ENCODE measurements at regions not wholly inside any gene's neighbourhood (a gene's known extent, or its start where the extent isn't known, plus 50 kb on each side); places are given as distances from the start of the nearest gene placed in this dataset.

GRCh38 chr5:104019956-104020355, 457.4 kb upstream of the NUDT12 start:
- Histone ChIP-seq H3F3A (replicated peaks; ENCODE audit: insufficient read depth) (no peaks in the 10 kb centered on the region), H3K9ac (no peak overlapping the region), H3K27ac (ENCODE audit: low read depth in 2 of 2, low read length in 1 of 2) (no peak overlapping the region), H3K9me3 (peaks cover 14% of the 10 kb centered on the region), H3K36me3 (replicated peaks in 1 of 2; ENCODE audit: control insufficient read depth in 1 of 2, insufficient read depth in 2 of 2, low read length in 1 of 2) (peaks cover 0 to 9% of the 10 kb centered on the region in 2 experiments), H3K4me1 (ENCODE audit: control insufficient read depth in 1 of 2, insufficient read depth in 2 of 2, low read depth in 1 of 2, low read length in 1 of 2) (no peaks in the 10 kb centered on the region), H2AFZ (ENCODE audit: low read depth) (no peak overlapping the region), H4K20me1 (ENCODE audit: insufficient read depth) (no peaks in the 10 kb centered on the region), H3K27me3 (ENCODE audit: insufficient read depth) (no peaks in the 10 kb centered on the region), H3K4me2 (no peak overlapping the region), H3K4me3 (ENCODE audit: low read depth in 2 of 2, low read length in 1 of 2) (no peak overlapping the region), H3K9me2 (0 out of 2 replicates have a peak, but pooled peaks cover 4% of the 10 kb centered on the region), H3K79me2 (ENCODE audit: insufficient read depth) (no peaks in the 10 kb centered on the region)
- ChIA-PET CTCF (no interaction called here), POLR2A (no interaction called here)
- no peak for TF ChIP-seq JUND (IDR thresholded peaks at IDR 0.05)
- no peak for TF ChIP-seq FOSL2 (IDR thresholded peaks at IDR 0.05; ENCODE audit: borderline replicate concordance, low read depth)
- no peak for TF ChIP-seq MEF2A (IDR thresholded peaks at IDR 0.05; ENCODE audit: borderline replicate concordance, low read depth)
- no peak for TF ChIP-seq EZH2phosphoT487 (IDR thresholded peaks at IDR 0.05; ENCODE audit: borderline replicate concordance, low read depth)
- no peak for TF ChIP-seq ELF1 (IDR thresholded peaks at IDR 0.05)
- TF ChIP-seq CHD2 (IDR thresholded peaks at IDR 0.05; ENCODE audit: low read length, partially characterized antibody) = no peak
- TF ChIP-seq RXRA (IDR thresholded peaks at IDR 0.05; ENCODE audit: borderline replicate concordance, low read depth) = no peak
- TF ChIP-seq NFIC (IDR thresholded peaks at IDR 0.05; ENCODE audit: borderline replicate concordance) = no peak
- no peak for TF ChIP-seq NRF1 (IDR thresholded peaks at IDR 0.05; ENCODE audit: low read depth, low read length)
- TF ChIP-seq GATA2 (CRISPR knock-in tag; IDR thresholded peaks at IDR 0.05) = no peak
- TF ChIP-seq TAF1 (IDR thresholded peaks at IDR 0.05; ENCODE audit: borderline replicate concordance, low read depth, low read length) = no peak
- no peak for TF ChIP-seq FOXJ3 (CRISPR knock-in tag; IDR thresholded peaks at IDR 0.05)
- no peak for TF ChIP-seq IRF3 (IDR thresholded peaks at IDR 0.05; ENCODE audit: low read depth, low read length)
- no peak for TF ChIP-seq RCOR1 (IDR thresholded peaks at IDR 0.05; ENCODE audit: low read length)
- 76% methylated on average over 2 of the region's 2 CpGs for WGBS (ENCODE audit: low lambda C conversion rate)
- DNase-seq = no peak

DNA sequence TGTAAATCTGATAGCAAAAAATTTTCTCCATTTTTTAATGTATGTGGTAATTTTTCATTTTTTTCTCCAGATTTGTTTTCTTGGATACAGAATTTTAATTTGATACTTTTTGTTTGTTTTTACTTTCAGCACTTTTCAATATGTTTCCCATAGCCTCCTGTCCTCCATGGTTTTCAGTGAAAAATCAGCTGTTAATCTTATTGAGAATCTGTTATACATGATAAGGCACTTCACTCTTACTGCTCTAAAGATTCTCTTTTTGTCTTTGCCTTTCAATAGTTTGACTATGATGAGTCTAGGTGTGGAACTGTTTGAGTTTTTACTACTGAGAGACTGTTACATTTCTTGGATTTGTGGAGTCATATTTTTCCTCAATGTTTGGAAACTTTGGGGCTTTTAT, 455.7 kb upstream of the NUDT12 start:
- no peak for DNase-seq
- Histone ChIP-seq H3K4me2 (no peak overlapping the region), H4K20me1 (ENCODE audit: insufficient read depth) (no peaks in the 10 kb centered on the region), H3K79me2 (ENCODE audit: insufficient read depth) (no peaks in the 10 kb centered on the region), H3K36me3 (replicated peaks in 1 of 2; ENCODE audit: control insufficient read depth in 1 of 2, insufficient read depth in 2 of 2, low read length in 1 of 2) (peaks cover 0 to 9% of the 10 kb centered on the region in 2 experiments), H3K9ac (no peak overlapping the region), H2AFZ (ENCODE audit: low read depth) (no peak overlapping the region), H3K9me3 (peaks cover 14% of the 10 kb centered on the region), H3K4me1 (ENCODE audit: control insufficient read depth in 1 of 2, insufficient read depth in 2 of 2, low read depth in 1 of 2, low read length in 1 of 2) (no peaks in the 10 kb centered on the region), H3F3A (replicated peaks; ENCODE audit: insufficient read depth) (no peaks in the 10 kb centered on the region), H3K27ac (ENCODE audit: low read depth in 2 of 2, low read length in 1 of 2) (no peak overlapping the region), H3K9me2 (0 out of 2 replicates have a peak, but pooled peaks cover 4% of the 10 kb centered on the region), H3K4me3 (ENCODE audit: low read depth in 2 of 2, low read length in 1 of 2) (no peak overlapping the region), H3K27me3 (ENCODE audit: insufficient read depth) (no peaks in the 10 kb centered on the region)
- ChIA-PET POLR2A (no interaction called here), CTCF (interaction anchor here (1.4 kb wide), 1 partner anchor 431 kb away, joined by 3 read pairs; no protein-coding TSS in a partner anchor)
- TF ChIP-seq FOXM1 (IDR thresholded peaks at IDR 0.05; ENCODE audit: low read depth) = no peak
- TF ChIP-seq, protein P1, sequence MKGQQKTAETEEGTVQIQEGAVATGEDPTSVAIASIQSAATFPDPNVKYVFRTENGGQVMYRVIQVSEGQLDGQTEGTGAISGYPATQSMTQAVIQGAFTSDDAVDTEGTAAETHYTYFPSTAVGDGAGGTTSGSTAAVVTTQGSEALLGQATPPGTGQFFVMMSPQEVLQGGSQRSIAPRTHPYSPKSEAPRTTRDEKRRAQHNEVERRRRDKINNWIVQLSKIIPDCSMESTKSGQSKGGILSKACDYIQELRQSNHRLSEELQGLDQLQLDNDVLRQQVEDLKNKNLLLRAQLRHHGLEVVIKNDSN (IDR thresholded peaks at IDR 0.05; ENCODE audit: borderline replicate concordance, low read depth) = no peak
- TF ChIP-seq ZBTB33 (IDR thresholded peaks at IDR 0.05; ENCODE audit: borderline replicate concordance, low read depth) = no peak
- TF ChIP-seq, protein P2, sequence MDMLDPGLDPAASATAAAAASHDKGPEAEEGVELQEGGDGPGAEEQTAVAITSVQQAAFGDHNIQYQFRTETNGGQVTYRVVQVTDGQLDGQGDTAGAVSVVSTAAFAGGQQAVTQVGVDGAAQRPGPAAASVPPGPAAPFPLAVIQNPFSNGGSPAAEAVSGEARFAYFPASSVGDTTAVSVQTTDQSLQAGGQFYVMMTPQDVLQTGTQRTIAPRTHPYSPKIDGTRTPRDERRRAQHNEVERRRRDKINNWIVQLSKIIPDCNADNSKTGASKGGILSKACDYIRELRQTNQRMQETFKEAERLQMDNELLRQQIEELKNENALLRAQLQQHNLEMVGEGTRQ (IDR thresholded peaks at IDR 0.05; ENCODE audit: borderline replicate concordance, low read depth, low read length) = no peak
- TF ChIP-seq MXI1 (IDR thresholded peaks at IDR 0.05; ENCODE audit: low read depth, low read length) = no peak
- no peak for TF ChIP-seq TCF12 (IDR thresholded peaks at IDR 0.05)
- no peak for TF ChIP-seq CTCF (IDR thresholded peaks at IDR 0.05)
